Thymus (tissue), 11 donors: ENCODE measurements at regions not wholly inside any gene's neighbourhood (a gene's known extent, or its start where the extent isn't known, plus 50 kb on each side); places are given as distances from the start of the nearest gene placed in this dataset.
"Not testable (repeated sequence)": the region's sequence is repeated elsewhere in the genome, so short reads cannot be mapped to it uniquely, and the experiment has no call there.

Experiments used
- DNase-seq, 9 donors: peaks; one replicate each; pipeline ENCODE4 v3.0.0-alpha.2; 2013; ENCODE audit warnings: low spot score in 9 of 9, low read depth in 6 of 9, missing footprints in 1 of 9
- H3K27ac ChIP-seq, 2 donors: one replicate each; pipeline ENCODE4 v1.5.1; 2013; ENCODE audit warnings: control low read depth in 1 of 2, low read depth in 1 of 2, low read length in 1 of 2, mild to moderate bottlenecking in 1 of 2, moderate library complexity in 1 of 2
- H3K27me3 ChIP-seq, 2 donors: one replicate each; pipeline ENCODE4 v1.5.1; 2013; ENCODE audit warnings: low read length in 1 of 2; ENCODE audit not compliant: control insufficient read depth in 2 of 2, insufficient read depth in 1 of 2
- H3K36me3 ChIP-seq, 2 donors: one replicate each; pipeline ENCODE4 v1.5.1; 2013; ENCODE audit warnings: low read length in 1 of 2, mild to moderate bottlenecking in 1 of 2, moderate library complexity in 1 of 2; ENCODE audit not compliant: control insufficient read depth in 2 of 2, insufficient read depth in 2 of 2
- H3K4me1 ChIP-seq, 2 donors: one replicate each; pipeline ENCODE4 v1.5.1; 2013; ENCODE audit warnings: low read length in 2 of 2; ENCODE audit not compliant: control insufficient read depth in 2 of 2, insufficient read depth in 2 of 2
- H3K4me3 ChIP-seq, 2 donors: one replicate each; pipeline ENCODE4 v1.5.1; 2013; ENCODE audit warnings: low read length in 2 of 2, control low read depth in 1 of 2, mild to moderate bottlenecking in 1 of 2
- H3K9me3 ChIP-seq, 2 donors: one replicate each; pipeline ENCODE4 v1.5.1; 2013; ENCODE audit warnings: low read length in 1 of 2, mild to moderate bottlenecking in 1 of 2; ENCODE audit not compliant: control insufficient read depth in 2 of 2, insufficient read depth in 1 of 2
- WGBS: extraction: QIAGEN DNeasy Blood & Tissue Kit; methylation state at CpG from one replicate; pipeline ENCODE4 v1.1.7; 2013; 5-methylcytosine and 5-hydroxymethylcytosine counted together
- donor health status: healthy.

DNA sequence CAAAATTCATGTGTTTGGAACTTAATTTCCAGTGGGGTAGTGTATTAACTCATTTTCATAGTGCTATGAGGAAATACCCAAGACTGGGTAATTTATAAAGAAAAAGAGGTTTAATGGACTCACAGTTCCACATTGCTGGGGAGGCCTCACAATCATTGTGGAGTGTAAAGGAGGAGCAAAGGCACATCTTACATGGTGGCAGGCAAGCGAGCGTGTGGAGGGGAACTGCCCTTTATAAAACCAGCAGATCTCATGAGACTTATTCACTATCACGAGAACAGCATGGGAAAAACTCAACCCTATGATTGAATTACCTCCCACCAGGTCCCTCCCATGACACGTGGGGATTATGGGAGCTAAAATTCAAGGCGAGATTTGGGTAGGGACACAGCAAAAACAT lies 64.3 kb upstream of the ANKRD10 start:
- H3K9me3 ChIP-seq, H3K4me1 ChIP-seq, H3K4me3 ChIP-seq, H3K27ac ChIP-seq, H3K27me3 ChIP-seq, DNase-seq, H3K36me3 ChIP-seq: not testable (repeated sequence)
- 91% methylated on average over 5 of the region's 5 CpGs for WGBS

GRCh38 chr13:110978390-110978789 lies 63.5 kb upstream of the ANKRD10 start:
- no peaks in the 10 kb centered on the region for H3K4me1 ChIP-seq
- peaks cover 0 to 2% of the 10 kb centered on the region in 2 donors for H3K27me3 ChIP-seq
- no peaks in the 10 kb centered on the region for H3K9me3 ChIP-seq
- no peak overlapping the region for H3K27ac ChIP-seq
- no peak for DNase-seq
- no peaks in the 10 kb centered on the region for H3K36me3 ChIP-seq
- H3K4me3 ChIP-seq = no peak overlapping the region

DNA sequence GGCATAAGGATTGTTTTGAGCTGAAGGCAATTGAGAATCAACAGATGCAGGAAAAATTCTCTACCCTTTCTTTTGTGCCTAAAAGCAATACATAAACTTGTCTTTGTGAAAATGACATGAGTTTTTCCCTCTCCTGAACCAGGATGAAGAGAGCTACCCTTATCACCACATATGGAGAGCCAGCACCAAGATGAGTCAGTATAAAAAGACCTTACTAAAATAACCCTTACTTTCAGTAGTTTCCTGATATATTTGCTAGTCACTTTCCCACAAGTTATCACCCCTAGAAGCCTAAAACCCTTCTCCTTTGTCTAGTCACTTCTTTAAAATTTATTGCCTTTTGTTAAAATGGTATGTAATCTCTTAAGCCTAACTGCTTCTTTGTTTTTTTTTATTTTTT lies 61.9 kb upstream of the ANKRD10 start:
- H3K27ac ChIP-seq = no peak overlapping the region
- H3K36me3 ChIP-seq = no peaks in the 10 kb centered on the region
- H3K27me3 ChIP-seq = peaks cover 0 to 2% of the 10 kb centered on the region in 2 donors
- DNase-seq = no peak
- no peak overlapping the region for H3K4me3 ChIP-seq
- no peaks in the 10 kb centered on the region for H3K4me1 ChIP-seq
- no peaks in the 10 kb centered on the region for H3K9me3 ChIP-seq

DNA sequence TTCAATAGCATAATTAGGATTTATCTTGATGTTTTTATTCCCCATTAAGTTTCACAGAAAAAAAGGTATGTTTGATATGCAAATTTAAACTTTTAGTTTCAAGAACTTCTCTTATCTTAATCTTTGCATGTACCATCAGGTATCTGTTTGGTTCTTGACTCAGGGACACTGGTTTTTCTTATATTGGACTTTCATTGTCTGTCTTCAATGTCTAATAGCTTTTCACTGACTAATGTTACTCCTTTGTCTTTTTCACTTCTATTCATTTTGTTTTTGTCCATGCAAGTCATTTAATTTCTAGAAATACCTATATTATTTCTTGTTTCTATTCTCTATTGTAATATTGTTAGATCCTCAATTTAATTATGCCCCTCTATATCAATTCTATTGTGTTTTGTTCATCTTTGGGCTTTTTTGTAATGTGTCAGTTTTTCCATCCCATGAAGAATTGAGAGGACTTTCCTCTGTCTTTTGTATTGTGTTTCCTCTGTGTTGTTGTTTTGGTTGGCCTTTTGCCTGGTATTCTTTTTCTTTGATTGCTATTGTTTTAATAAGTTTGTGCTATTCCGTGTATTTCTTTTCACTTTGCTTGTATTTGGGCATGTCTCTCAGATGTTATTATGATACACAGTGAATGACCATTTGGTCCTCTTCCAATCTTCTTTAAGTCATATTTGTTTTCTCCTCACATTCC lies 58.3 kb upstream of the ANKRD10 start:
- 85% methylated on average over 1 of the region's 1 CpG for WGBS
- Histone ChIP-seq H3K9me3 (no peaks in the 10 kb centered on the region), H3K27me3 (no peaks in the 10 kb centered on the region), H3K27ac (no peak overlapping the region), H3K36me3 (no peaks in the 10 kb centered on the region), H3K4me1 (no peaks in the 10 kb centered on the region), H3K4me3 (no peak overlapping the region)
- no peak for DNase-seq

DNA sequence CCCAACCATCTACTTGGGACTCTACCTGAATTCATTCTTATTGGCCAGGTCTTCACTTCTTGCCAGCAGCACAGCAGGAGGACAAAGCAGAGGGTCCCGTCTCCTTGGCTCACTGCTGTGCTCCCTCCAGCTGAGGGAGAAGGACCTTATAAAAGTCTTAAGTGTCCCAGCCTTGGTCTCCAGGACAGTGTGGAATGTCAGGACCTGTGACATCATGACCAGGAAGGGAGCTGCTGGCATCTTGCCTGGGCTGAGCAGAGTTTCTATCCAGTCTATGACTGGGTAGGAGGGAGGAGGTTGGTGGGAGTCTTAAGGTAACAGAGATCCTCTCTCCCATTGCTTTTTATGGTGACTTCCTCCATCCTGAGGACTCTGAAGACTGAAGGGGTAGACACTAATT lies 56.6 kb upstream of the ANKRD10 start:
- no peak overlapping the region for H3K27ac ChIP-seq
- DNase-seq = no peak
- H3K27me3 ChIP-seq = no peaks in the 10 kb centered on the region
- 92% methylated on average over 1 of the region's 1 CpG for WGBS
- no peaks in the 10 kb centered on the region for H3K36me3 ChIP-seq
- no peak overlapping the region for H3K4me3 ChIP-seq
- H3K4me1 ChIP-seq = no peaks in the 10 kb centered on the region
- H3K9me3 ChIP-seq = no peaks in the 10 kb centered on the region

DNA sequence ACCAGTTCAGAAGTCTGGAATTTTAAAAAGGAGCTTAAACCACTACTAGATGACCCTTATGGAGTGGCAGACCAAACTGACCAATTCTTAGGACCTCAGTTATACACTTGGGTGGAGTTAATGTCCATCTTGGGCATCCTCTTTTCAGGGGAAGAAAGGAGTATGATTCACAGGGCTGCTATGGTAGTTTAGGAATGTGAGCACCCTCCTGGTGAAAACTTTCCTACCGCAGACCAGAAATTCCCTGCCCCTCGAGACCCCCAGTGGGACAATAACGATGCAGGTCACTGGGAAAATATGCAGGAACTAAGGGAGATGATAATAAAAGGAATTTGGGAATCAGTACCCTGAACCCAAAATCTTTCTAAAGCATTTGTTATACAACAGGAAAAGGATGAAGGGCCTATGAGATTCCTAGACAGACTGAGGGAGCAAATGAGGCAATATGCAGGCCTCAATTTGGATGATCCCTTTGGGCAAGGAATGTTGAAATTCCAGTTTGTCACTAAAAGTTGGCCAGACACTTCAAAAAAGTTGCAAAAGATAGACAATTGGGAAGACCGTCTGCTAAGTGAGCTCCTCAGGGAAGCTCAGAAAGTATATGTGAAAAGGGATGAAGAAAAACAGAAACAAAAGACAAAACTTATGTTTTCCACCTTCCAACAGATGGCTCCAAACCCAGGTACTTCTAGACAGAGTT lies 52.4 kb upstream of the ANKRD10 start:
- not testable (repeated sequence) for DNase-seq, H3K27ac ChIP-seq, H3K4me3 ChIP-seq, H3K27me3 ChIP-seq, H3K4me1 ChIP-seq, H3K36me3 ChIP-seq
- 94% methylated on average over 4 of the region's 4 CpGs for WGBS
- H3K9me3 ChIP-seq = peaks cover 3 to 15% of the 10 kb centered on the region in 2 donors

GRCh38 chr13:110965755-110966134 lies 50.9 kb upstream of the ANKRD10 start:
- no peaks in the 10 kb centered on the region for H3K4me1 ChIP-seq
- no peak overlapping the region for H3K4me3 ChIP-seq
- no peak for DNase-seq
- H3K36me3 ChIP-seq = no peaks in the 10 kb centered on the region
- peaks cover 3 to 15% of the 10 kb centered on the region in 2 donors for H3K9me3 ChIP-seq
- H3K27me3 ChIP-seq = no peaks in the 10 kb centered on the region
- WGBS = 94% methylated on average over 8 of the region's 8 CpGs
- no peak overlapping the region for H3K27ac ChIP-seq

DNA sequence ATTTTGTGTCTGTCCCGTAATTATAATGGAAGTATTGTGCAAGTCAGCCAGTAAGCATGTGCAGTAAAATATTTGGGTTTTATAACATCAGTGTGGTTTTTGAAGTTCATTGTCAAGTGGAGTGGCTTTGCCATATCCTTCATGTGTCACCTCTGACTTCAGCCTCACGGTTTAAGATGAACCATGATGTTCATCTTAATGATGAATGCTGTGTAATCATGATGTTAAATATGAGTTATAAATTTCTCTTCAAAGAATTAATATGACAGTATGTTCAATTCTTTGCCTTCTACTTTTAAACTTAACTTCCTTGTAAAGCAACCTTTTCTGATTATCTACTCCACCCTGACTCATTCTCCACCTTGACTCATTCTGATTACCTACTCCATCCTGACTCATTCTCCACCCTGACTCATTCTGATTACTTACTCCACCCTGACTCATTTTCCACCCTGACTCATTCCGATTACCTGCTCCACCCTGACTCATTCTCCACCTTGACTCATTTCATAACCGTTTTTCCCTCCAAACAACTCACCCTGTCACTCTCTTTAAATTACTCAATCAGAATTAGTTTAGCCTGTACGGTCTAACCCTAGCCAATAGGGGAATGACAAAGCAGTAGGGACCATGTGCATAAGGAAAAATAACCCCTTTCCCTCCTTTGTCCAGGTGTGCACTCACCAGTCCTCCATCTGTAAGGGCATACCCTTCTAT lies 50.3 kb upstream of the ANKRD10 start:
- no peak overlapping the region for H3K4me3 ChIP-seq
- H3K27me3 ChIP-seq = no peaks in the 10 kb centered on the region
- no peak overlapping the region for H3K27ac ChIP-seq
- 88% methylated on average over 5 of the region's 5 CpGs for WGBS
- H3K4me1 ChIP-seq = no peaks in the 10 kb centered on the region
- DNase-seq = no peak
- no peaks in the 10 kb centered on the region for H3K36me3 ChIP-seq
- peaks cover 3 to 15% of the 10 kb centered on the region in 2 donors for H3K9me3 ChIP-seq
